HEK293T (cell line): ENCODE measurements at regions not wholly inside any gene's neighbourhood (a gene's known extent, or its start where the extent isn't known, plus 50 kb on each side); places are given as distances from the start of the nearest gene placed in this dataset.

Experiments used
- ARNT ChIP-seq: fragments of 450-650 bp; IDR thresholded peaks from 2 replicates; pipeline ENCODE4 v1.6.1; 2017; ENCODE audit warnings: mild to moderate bottlenecking
- BHLHE40 ChIP-seq: fragments of 450-650 bp; IDR thresholded peaks from 2 replicates; pipeline ENCODE4 v1.6.1; 2016; ENCODE audit warnings: mild to moderate bottlenecking, moderate library complexity, borderline replicate concordance
- ELF4 ChIP-seq: fragments of 450-650 bp; IDR thresholded peaks from 2 replicates; pipeline ENCODE4 v1.6.1; 2017; ENCODE audit warnings: antibody characterized with exemption
- FOXA1 ChIP-seq: fragments of 450-650 bp; IDR thresholded peaks from 2 replicates; pipeline ENCODE4 v1.6.1; 2016; ENCODE audit warnings: mild to moderate bottlenecking
- FOXK2 ChIP-seq: fragments of 450-650 bp; IDR thresholded peaks from 2 replicates; pipeline ENCODE4 v1.6.1; 2016; ENCODE audit warnings: mild to moderate bottlenecking
- FOXM1 ChIP-seq: fragments of 450-650 bp; IDR thresholded peaks from 2 replicates; pipeline ENCODE4 v1.6.1; 2017; ENCODE audit warnings: mild to moderate bottlenecking, borderline replicate concordance
- HDGF ChIP-seq: fragments of 450-650 bp; IDR thresholded peaks from 2 replicates; pipeline ENCODE4 v1.6.1; 2017; ENCODE audit warnings: antibody characterized with exemption, borderline replicate concordance
- LEF1 ChIP-seq: fragments of 450-650 bp; IDR thresholded peaks from 2 replicates; pipeline ENCODE4 v1.6.1; 2017; ENCODE audit warnings: mild to moderate bottlenecking, borderline replicate concordance
- NFRKB ChIP-seq: fragments of 450-650 bp; IDR thresholded peaks from 2 replicates; pipeline ENCODE4 v1.6.1; 2016; ENCODE audit warnings: mild to moderate bottlenecking, moderate library complexity
- SP1 ChIP-seq: fragments of 450-650 bp; IDR thresholded peaks from 2 replicates; pipeline ENCODE4 v1.6.1; 2017
- SUZ12 ChIP-seq: fragments of 450-650 bp; IDR thresholded peaks from 2 replicates; pipeline ENCODE4 v1.6.1; 2016; ENCODE audit warnings: mild to moderate bottlenecking
- TARDBP ChIP-seq: fragments of 450-650 bp; IDR thresholded peaks from 2 replicates; pipeline ENCODE4 v1.6.1; 2016
- ZNF384 ChIP-seq: fragments of 450-650 bp; IDR thresholded peaks from 2 replicates; pipeline ENCODE4 v1.6.1; 2016
- TF ChIP-seq, protein P1 (sequence below): fragments of 450-650 bp; IDR thresholded peaks from 2 replicates; pipeline ENCODE4 v1.6.1; 2016

GRCh38 chr13:87877477-87877876 lies 206.3 kb downstream of the SLITRK5 start:
- no peak for TF ChIP-seq FOXM1
- TF ChIP-seq NFRKB = no peak
- TF ChIP-seq TARDBP = no peak
- TF ChIP-seq, protein P1, sequence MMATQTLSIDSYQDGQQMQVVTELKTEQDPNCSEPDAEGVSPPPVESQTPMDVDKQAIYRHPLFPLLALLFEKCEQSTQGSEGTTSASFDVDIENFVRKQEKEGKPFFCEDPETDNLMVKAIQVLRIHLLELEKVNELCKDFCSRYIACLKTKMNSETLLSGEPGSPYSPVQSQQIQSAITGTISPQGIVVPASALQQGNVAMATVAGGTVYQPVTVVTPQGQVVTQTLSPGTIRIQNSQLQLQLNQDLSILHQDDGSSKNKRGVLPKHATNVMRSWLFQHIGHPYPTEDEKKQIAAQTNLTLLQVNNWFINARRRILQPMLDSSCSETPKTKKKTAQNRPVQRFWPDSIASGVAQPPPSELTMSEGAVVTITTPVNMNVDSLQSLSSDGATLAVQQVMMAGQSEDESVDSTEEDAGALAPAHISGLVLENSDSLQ = no peak
- TF ChIP-seq FOXA1 = no peak
- TF ChIP-seq FOXK2 = no peak
- no peak for TF ChIP-seq SUZ12
- TF ChIP-seq ZNF384 = no peak
- TF ChIP-seq BHLHE40 = no peak
- TF ChIP-seq SP1 = no peak
- no peak for TF ChIP-seq HDGF
- no peak for TF ChIP-seq LEF1
- no peak for TF ChIP-seq ELF4
- TF ChIP-seq ARNT = no peak
